GM12878 (cell line): ENCODE measurements at regions not wholly inside any gene's neighbourhood (a gene's known extent, or its start where the extent isn't known, plus 50 kb on each side); places are given as distances from the start of the nearest gene placed in this dataset.

Source experiments
- ATF3 ChIP-seq: IDR thresholded peaks from 2 replicates; pipeline ENCODE4 v1.6.1; 2011; ENCODE audit warnings: low read depth, mild to moderate bottlenecking, low read length, moderate library complexity, borderline replicate concordance; ENCODE audit errors: extremely low read depth
- CBX5 ChIP-seq: sonication (generic); IDR thresholded peaks from 2 replicates; pipeline ENCODE4 v1.6.1; 2016; ENCODE audit warnings: low read depth, moderate library complexity, mild to moderate bottlenecking, inconsistent platforms
- CEBPB ChIP-seq, 2 experiments: fragments of 150-350 bp in 1 of 2; IDR thresholded peaks; 2 replicates each; pipeline ENCODE4 v1.6.1; 2012 to 2014; ENCODE audit warnings: low read depth in 2 of 2, low read length in 2 of 2, borderline replicate concordance in 1 of 2, inconsistent platforms in 1 of 2
- CHD1 ChIP-seq: IDR thresholded peaks from 2 replicates; pipeline ENCODE4 v1.6.1; 2012; ENCODE audit warnings: low read depth, low read length, improper control_type of control experiment
- CTCF ChIP-seq, 3 experiments: IDR thresholded peaks in 2 of 3; conservative IDR thresholded peaks in 1 of 3; 2 replicates each; pipeline ENCODE4 v1.5.1; 2011; ENCODE audit warnings: low read depth in 3 of 3, low read length in 3 of 3, mild to moderate bottlenecking in 3 of 3, control low read depth in 2 of 3, moderate library complexity in 2 of 3, inconsistent platforms in 1 of 3, mixed read lengths in 1 of 3; ENCODE audit not compliant: control insufficient read depth in 2 of 3, insufficient read depth in 1 of 3; ENCODE audit errors: extremely low read depth in 1 of 3
- GABPA ChIP-seq: IDR thresholded peaks from 2 replicates; pipeline ENCODE4 v1.6.1; 2014; ENCODE audit warnings: antibody characterized with exemption, low read depth, mild to moderate bottlenecking, inconsistent platforms
- HCFC1 ChIP-seq: fragments of 150-350 bp; IDR thresholded peaks from 2 replicates; pipeline ENCODE4 v1.6.1; 2014; ENCODE audit warnings: low read length
- KDM1A ChIP-seq: fragments of 200-600 bp; sonication (generic); IDR thresholded peaks from 2 replicates; pipeline ENCODE4 v1.6.1; 2016; ENCODE audit warnings: borderline replicate concordance
- PAX5 ChIP-seq: IDR thresholded peaks from 2 replicates; pipeline ENCODE4 v1.6.1; 2011; ENCODE audit warnings: low read depth, low read length, borderline replicate concordance
- ZBTB40 ChIP-seq: fragments of 450-650 bp; IDR thresholded peaks from 2 replicates; pipeline ENCODE4 v1.6.1; 2016; ENCODE audit warnings: mild to moderate bottlenecking, moderate library complexity, borderline replicate concordance
- TF ChIP-seq, protein P1 (sequence below): fragments of 450-650 bp; IDR thresholded peaks from 2 replicates; pipeline ENCODE4 v1.6.1; 2017; ENCODE audit warnings: mild to moderate bottlenecking

- no peak for TF ChIP-seq CHD1
- no peak for TF ChIP-seq ATF3
- no peak for TF ChIP-seq GABPA
- TF ChIP-seq ZBTB40 = no peak
- no peak for TF ChIP-seq CEBPB (IDR thresholded peaks at IDR 0.05; ENCODE audit: borderline replicate concordance in 1 of 2, low read depth in 2 of 2, low read length in 2 of 2)
- no peak for TF ChIP-seq HCFC1
- no peak for TF ChIP-seq CBX5
- TF ChIP-seq PAX5 = no peak
- TF ChIP-seq CTCF (IDR thresholded peaks at IDR 0.05 in 2 of 3, conservative IDR thresholded peaks at IDR 0.05 in 1 of 3; ENCODE audit: control insufficient read depth in 2 of 3, extremely low read depth in 1 of 3, insufficient read depth in 1 of 3, low read depth in 3 of 3, low read length in 3 of 3) = no peak
- no peak for TF ChIP-seq KDM1A
- TF ChIP-seq, protein P1, sequence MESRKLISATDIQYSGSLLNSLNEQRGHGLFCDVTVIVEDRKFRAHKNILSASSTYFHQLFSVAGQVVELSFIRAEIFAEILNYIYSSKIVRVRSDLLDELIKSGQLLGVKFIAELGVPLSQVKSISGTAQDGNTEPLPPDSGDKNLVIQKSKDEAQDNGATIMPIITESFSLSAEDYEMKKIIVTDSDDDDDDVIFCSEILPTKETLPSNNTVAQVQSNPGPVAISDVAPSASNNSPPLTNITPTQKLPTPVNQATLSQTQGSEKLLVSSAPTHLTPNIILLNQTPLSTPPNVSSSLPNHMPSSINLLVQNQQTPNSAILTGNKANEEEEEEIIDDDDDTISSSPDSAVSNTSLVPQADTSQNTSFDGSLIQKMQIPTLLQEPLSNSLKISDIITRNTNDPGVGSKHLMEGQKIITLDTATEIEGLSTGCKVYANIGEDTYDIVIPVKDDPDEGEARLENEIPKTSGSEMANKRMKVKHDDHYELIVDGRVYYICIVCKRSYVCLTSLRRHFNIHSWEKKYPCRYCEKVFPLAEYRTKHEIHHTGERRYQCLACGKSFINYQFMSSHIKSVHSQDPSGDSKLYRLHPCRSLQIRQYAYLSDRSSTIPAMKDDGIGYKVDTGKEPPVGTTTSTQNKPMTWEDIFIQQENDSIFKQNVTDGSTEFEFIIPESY = no peak
These were observed 575.5 kb downstream of the RNF144A start for GRCh38 chr2:7492719-7493118.
